Islet precursor cell (in vitro differentiated cells): ENCODE measurements at regions not wholly inside any gene's neighbourhood (a gene's known extent, or its start where the extent isn't known, plus 50 kb on each side); places are given as distances from the start of the nearest gene placed in this dataset.
"Not testable (repeated sequence)": the region's sequence is repeated elsewhere in the genome, so short reads cannot be mapped to it uniquely, and the experiment has no call there.

Experiments used
- DNase-seq: peaks from one replicate; pipeline ENCODE4 v3.0.0-alpha.2; 2018

DNA sequence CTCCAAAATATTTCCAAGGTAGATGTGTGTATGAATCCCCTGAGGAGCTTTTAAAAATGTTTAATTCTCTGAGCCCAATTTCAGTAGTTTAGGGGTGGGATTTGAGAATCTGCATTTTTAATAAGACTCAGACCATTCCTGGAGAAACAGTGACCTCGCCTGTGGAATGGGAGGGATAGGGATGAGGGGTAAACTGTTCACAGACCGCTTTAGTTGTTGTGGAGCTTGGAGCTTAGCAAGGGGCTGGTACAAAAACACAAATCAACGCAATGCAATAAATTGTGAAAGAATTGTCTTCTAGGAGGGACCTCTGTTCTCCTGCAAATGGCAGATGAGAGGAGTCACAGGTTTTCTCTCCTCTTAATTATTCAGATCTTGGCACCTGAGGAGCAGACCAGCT lies 239.3 kb upstream of the SULF2 start:
- no peak for DNase-seq

DNA sequence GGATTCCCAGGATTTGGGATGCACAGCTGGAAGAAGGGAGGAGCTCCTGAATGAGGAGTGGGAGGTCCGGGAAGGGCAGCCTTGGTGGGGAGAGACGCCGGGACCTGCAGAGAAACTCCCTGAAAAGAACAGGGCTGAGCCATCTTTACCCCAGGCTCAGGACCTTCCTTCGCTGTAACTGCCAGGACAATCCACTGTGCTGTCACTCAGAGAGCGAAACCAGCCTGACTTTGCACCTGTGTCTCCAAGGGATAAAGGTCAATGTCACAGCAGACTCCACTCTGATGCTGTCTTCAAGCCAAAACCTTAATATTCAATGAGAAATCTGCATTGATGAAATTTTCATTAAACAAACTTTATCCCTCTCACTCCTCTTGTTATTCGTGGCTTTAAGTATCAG lies 235.4 kb upstream of the SULF2 start:
- DNase-seq = not testable (repeated sequence)

DNA sequence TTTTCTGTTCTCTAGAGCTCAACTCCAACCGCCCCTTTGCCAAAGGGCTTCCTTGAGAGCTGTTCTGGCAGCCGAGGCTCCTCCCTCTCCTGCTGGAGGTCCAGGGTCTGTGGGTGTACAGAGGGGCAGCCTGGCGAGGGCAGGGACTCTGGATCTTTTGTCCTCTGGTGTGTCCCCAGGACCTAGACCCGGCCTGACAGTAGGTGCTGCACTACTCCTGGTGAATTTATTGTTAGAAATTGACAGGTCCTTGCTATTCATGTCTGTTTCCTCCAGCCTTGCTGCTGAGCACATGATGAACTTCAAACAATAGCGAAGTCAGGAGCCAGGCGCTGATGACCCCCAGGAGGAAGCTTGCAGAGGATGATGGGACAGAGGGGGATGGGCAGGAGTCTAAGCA lies 234.7 kb upstream of the SULF2 start:
- DNase-seq = no peak

DNA sequence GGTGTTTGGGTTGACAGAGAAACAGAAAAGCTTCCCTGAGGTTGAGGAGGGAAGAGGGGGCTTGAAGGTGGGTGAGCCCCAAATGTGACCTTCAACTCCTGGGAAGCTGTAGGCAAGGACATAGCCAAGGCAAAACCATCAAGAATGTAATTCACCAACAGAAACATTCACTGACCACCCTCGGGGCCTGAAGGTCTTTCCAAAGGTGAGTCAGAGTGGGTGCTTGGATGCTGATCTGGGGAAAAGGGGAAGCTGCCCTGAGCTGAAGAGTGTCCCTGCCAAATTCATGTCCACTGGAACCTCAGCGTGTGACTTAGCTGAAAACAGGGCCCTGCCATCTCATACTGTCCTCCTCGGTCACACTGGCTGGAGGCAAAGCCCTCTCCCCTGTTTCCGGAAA lies 234.2 kb upstream of the SULF2 start:
- DNase-seq = no peak

DNA sequence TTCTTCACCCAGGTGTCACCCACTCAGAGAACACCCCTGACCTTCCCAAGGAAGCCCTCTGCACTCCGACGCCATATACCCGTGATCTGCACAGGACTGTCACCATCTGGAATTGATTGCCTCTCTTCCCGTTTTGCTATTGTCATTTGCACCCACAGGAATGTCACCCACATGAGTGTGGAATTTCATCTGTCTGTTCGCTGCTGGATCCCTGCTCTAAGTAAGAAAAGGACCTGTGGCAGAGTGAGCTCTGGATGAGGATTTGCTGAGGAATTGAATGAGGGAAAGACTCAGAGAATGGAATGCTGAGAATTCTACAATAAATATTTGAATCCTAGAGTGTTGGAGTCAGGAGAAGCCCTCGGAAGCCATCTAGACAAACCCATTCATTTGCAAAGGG lies 233.6 kb upstream of the SULF2 start:
- peak; percentile 69 for DNase-seq

DNA sequence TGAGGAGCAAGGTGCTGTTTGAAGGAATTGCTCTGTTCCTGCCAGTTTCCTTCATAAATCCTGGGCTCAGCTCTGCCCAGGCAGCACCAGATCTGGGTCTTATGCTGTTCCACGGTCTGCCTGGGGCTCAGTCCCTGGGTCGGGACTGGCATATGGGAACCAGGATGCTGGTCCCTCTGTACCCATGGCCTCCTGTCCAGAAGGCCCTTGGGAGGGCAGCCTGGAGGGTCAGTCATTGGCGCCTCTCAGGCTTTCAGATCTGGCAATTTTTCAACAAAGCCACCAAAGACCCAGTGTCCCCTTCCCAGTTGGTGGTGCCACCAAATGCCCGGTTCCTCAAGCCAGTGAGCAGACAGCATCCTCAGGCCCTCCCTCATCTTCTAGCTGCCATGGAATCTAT lies 232.7 kb upstream of the SULF2 start:
- no peak for DNase-seq

DNA sequence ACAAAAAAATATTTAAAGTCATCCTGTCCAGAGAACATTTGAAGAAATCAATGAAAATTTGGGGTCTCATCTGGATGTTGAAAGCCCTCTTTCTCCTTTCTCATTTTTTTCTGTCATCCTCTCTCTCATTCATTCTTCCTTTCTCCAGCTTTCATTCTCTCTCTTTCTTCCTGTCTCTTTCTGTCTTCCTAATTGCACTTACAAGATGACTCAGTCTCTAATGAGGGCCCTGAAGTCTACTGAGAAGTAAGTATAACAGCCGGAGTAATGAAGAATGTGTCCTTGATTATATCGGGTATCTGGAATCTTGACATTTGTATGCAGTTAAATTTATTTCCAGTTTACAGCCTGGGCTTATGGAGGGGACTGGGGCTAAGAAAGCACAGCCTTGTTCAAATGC lies 232.2 kb upstream of the SULF2 start:
- DNase-seq = no peak

DNA sequence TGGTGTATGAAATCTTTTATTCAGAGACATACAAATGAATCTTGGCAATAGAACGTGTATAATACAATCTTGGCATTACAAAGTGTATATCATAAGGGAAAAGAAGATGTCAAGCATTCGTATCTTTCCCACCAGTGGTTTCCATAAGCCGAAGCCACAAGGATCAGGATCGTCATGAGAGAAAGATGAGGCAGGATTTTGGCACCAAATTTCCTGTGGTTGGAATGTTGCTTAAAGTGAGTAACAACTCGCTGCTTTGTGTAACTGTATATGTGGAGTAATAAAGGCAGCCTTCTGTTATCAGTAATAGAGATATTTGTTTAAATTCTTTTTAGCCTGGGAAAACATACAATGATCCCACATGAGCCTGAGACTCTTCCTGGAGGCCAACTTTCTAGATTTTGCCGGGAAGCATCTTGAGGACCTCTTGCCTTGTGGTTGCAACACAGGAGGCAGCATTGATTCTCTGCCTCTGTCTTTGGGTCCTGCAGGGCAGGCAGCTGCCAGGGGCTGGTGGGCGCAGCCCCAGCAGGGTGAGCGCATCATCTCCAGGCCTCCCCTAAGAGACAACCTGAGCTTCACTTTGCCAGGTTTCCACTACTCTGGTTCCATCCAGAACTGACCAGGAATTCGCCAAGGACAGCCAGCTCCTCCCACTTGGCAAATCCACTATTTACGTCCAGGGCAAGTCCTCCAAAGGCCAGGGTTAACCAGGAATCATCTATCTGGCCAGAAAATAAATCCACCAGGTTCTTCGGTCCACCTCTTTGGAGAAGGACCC lies 230.9 kb upstream of the SULF2 start:
- no peak for DNase-seq

DNA sequence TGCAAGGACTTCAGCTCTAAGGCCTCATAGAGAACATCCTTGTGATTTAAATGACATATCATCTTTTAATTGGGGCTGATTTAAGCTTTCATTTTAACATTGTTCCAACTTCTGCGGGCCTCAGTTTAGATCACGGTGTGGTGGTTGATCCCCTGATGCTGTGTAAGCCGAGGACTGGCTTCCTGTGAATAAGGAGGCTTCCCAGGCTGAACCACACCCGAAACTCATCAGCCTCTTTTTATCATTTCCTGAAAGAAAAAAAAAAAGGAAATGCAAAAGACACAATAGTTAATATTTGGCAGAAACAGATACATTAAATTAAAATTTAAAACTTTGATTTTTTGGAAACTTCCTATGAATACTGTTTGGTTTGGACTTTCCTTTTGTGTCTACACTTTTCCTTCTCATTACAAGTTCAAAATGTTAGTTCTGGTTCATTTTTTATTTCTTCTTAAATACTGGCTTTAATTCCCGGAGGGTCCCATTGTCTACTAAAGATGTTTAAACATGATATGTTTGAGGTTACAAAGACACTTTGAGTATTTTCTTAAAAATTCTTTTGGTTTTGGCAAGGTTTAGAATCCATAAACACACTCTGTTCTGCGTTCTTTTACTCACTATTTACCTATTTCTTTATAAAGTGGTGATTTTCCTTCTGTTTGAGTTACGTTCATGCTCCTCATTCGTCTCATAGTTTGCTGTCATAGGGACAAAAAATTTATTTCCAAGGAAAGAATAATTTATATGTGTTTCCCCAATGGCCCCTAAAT lies 230.0 kb upstream of the SULF2 start:
- DNase-seq = no peak

DNA sequence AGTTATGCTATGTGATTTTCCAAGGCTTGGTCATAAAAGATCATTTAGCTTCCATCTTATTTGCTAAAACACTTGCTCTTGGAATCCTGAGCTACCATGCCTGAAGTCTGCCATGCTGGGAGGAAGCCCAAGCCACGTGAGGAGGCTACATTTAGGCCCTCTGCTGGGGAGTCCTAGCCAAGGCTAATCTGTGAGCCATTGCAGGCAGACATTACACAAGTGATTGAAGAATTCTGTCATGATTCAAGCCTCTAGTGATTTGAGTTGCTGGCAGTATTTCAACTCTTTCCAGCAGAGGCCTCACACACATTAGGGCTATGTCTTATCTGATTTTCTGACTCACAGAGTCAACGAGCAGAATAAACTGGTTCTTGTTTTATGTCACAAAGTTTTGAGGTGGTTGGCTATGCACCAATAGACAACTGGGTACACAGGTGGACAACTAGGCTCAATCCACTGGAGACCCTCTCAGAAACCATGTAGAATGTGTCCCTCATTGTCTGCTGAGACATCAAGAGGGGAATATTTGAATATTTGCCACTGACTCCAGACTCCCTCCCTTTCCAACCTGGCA lies 227.2 kb upstream of the SULF2 start:
- no peak for DNase-seq

DNA sequence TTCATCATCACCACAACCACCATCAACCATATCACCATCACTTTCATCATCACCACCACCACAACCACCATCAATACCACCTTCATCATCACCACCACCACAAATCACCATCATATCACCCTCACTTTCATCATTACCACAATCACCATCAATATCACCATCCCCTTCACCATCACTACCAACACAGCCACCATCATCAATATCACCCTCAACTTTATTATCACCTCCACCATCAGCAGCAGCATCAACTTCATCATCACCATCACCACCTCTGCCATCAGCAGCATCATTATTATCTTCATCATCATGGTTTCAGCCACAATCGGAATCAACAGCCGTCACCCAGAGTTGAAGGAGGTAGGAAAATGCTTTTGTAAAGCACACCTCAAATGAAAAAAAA lies 225.7 kb upstream of the SULF2 start:
- DNase-seq = no peak

DNA sequence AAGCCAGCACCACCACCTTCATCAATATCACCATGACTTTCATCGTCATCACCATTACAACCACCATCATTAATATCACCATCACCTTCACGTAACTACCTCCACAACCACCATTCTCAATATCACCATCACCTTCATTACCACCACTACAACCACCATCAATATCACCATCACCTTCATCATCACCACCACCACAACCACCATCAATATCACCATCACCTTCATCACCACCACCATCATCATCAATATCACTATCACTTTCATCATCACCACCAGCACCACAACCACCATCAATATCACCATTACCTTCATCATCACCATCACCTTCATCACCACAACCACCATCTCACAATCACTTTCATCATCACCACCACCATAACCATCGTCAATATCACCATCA lies 225.3 kb upstream of the SULF2 start:
- no peak for DNase-seq

DNA sequence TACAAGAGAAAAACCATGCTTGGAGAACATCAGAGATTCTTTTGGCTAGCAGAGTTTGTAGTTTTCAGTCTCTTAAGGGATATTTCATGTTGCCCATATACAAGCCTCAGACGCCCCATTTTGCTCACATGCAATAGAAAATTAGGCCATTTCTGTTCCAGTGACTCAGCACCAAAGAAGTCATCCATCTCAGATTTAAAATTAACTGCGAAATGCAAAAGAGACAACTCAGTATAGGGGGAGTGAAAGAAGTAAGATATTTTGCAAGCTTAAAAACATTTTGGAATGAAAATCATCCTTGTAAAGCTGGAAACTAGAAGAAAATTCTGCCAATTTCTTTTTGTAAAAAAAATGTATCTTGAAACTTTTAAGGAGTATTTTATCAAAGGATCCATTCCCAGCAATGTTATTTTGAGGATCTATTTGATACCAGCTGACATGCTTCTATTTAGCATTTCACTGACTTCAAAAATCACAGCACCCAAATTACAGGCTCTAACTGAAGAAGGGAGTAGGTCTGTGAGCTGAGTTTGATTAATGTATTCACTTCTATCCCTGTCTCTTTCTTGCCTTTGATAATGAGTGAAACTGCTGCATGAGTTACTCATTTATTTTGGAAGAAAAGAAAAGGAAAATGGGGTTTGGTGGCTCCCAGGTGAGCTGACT lies 223.7 kb upstream of the SULF2 start:
- DNase-seq = no peak

DNA sequence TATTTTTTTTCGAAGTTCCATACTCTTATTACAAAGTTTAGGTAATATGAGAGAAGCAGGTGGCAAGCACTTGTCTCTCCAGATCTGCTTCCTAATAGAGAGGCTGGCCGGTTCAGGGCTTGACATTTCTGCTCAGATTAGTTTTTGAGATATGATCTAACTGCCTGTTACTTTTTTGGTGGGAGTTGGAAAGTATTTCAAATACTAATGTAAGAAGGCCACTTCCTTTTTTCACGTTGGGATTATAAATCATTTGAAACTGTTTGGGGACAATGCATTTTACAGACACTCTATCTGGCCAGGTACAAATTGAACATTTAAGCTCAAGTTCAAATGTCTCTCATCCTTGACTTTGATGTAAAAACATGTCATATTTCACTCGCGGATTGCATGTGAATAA lies 222.1 kb upstream of the SULF2 start:
- no peak for DNase-seq

DNA sequence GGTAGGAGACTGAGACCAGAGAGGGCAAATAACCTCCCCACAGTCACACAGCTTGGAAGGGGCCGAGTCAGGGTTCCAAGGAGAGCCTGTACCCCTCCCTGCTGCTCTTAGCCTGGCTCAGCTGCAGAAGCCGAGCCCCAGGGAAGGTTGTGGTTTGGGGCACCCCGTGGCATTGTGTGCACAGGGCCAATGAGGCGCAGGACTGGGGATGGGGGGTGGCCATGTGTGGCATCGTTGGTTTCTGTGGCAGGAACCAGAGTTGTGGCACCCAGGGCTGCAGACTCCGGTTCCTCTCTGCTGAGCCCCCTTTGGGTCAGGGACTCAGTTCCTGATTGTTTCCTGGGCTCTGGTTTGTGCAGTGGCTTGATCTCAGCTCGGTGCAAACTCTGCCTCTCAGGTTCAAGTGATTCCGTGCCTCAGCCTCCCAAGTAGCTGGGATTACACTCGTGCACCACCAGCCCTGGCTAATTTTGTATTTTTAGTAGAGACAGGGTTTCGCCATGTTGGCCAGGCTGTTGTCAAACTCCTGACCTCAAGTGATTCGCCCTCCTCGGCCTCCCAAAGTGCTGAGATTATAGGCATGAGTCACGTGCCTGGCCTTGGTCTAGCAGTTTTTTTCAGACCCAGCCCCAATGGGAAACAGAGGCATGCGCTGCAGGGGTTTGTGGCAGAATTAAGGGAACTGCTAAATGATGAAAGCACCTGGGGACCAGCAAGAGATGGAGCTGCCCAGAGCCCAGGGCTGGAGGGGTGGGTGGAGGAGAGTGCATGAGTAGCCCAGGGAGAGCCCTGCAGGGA lies 221.0 kb upstream of the SULF2 start:
- DNase-seq = no peak

DNA sequence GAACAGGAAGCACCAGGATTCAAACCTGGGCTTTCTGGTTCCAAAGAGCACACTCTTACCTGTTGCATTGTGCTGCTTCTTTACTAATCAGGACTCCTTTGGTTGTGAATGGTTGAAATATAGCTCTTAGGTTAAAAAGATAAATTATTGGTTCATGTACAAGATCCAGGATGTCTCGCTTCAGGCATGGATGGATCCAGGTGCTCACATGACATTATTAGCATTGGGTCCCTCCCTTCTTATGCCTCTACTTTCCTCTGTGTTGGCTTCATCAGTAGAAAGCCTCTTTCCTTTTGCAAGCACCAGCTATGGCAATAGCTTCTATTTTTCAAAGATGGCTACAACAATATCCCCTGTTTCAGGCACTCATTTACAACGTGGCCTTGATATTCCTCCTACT lies 217.7 kb upstream of the SULF2 start:
- DNase-seq = no peak

DNA sequence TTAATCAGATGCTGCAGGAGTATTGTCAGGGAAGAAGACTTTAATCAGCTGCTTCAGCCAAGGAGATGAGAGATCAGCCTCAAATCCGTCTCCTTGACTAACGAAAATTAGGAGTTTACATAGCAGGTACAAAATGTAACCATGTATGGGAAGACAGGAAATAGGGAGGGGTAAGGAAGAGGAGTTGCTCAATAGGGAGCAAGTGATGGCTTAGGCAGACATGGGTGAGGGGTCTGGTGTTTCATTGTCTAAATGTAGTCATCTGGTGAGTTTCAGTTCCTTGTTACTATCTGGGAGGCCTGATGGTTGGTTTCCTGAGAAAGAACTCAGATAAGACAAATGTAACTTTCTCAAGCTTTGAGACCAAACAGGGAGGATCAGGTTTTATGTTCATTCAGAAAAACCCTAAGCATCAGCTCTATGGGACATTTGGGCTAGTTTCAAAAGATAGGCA lies 217.3 kb upstream of the SULF2 start:
- no peak for DNase-seq

DNA sequence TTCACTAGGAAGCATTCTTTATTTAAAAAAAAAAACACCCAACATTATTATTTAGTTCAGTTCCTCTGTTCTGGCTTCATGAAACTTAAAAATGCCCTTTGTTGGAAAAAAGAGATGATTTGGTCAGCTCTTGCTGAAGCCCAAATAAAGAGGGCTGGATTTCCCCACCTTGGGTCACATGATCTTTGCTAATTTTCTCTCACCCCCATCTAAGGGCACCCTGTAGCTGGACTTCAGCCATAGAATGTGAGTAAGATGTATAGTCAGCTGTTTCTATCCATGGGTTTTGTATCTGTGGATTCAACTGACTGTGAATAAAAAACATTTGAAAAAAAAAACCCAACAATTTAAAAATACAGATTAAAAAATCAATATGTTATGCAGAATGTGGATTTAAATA lies 213.9 kb upstream of the SULF2 start:
- DNase-seq = no peak

DNA sequence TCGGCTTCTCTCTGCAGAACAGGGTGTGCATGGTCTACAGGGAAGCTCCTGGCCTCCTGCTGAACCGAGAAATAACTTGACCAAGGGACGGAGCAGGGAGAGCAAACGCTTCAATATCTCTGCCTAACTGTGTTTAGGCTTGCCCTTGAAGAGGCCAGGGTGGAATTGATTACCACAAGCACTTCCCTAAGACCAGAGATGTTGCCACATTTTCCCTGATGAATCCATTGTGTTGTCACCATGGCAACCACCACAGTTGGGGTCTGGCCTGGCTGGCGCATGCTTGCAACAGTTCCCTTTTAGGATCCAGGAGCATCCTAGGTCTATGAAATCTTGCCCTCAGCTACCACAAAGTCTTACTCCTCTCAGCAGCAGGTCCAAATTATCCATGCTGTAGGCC lies 213.5 kb upstream of the SULF2 start:
- DNase-seq = no peak

DNA sequence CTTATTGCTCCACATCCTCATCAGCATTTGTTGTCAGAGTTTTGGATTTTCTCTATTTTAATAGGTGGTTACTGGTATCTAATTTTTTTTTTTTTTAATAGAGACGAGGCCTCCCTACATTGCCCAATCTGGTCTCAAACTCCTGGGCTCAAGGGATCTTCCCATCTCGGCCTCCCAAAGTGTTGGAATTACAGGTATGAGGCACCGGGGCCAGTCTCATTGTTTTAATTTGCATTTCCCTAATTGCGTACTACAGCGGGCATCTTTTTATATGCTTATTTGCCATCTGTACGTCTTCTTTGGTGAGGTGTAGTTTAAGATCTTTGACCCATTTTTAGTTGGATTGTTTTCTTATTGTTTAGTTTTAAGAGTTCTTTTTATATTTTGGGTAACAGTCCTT lies 210.4 kb upstream of the SULF2 start:
- DNase-seq = no peak

DNA sequence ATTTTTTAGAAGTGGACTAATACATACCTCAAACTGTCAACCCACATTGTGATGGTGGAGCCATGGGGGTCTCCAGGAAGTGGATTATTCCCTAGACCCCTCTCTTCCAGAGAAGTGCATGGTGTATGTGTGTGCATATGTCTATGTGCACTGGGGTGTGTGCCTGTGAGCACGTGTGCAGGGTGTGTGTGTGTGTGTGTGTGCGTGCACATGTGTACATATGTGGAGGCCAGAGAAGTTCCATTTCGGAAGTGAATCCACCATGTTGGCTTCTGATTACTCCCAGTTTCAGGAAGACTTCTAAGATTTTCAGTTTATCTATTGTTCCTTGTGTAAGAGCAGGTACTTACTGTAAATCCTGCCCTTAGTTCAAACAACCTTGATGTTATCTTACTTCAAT lies 208.5 kb upstream of the SULF2 start:
- DNase-seq = no peak

DNA sequence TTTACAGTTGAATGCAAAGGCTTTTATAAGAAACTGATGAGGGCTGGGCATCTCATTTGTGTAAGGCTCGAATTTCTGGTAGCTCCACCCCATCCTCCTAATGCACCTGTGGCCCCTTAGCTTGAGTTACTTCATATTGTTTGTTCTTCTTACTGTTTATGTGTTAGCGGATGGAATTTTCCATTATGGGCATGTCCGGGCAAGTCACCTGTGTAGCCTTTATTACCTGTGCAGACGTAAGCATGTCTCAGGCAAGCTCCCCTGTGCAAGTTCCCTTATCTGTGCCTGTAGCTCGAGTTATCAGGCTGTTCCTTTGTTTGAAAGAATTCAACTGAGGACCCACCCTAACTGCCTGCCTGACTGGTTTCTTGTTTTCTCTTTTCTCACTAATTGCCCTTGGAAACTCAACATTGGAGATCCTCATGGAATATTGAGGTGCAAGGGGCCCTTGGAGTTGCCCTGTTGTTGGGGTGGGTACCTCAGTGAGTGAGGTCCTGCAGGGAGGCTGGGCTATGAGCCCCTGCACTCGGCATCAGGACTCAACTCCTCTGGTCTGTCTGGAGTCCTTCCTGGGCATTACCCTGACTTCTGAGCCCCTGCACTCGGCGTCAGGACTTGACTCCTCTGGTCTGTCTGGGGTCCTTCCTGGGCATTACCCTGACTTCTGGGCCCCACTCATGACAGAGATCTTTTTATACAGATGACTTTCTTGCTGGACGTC lies 207.9 kb upstream of the SULF2 start:
- DNase-seq = no peak
